Prostate gland (tissue), 2 donors: ENCODE measurements at regions not wholly inside any gene's neighbourhood (a gene's known extent, or its start where the extent isn't known, plus 50 kb on each side); places are given as distances from the start of the nearest gene placed in this dataset.

Experiments
- DNase-seq: peaks from one replicate; pipeline ENCODE4 v3.0.0-alpha.2; 2019; ENCODE audit warnings: low spot score
- H3K27ac ChIP-seq, 2 donors: fragments of 200-600 bp; sonication (generic); 2 replicates each; pipeline ENCODE4 v1.5.1; 2017 to 2019
- H3K27me3 ChIP-seq: fragments of 200-600 bp; sonication (generic); replicated peaks from 2 replicates; pipeline ENCODE4 v1.5.1; 2019; ENCODE audit not compliant: insufficient read depth
- H3K36me3 ChIP-seq, 2 donors: fragments of 200-600 bp; sonication (generic); 1 replicate in 1 of 2; 2 replicates in 1 of 2; pipeline versions ENCODE4 v1.5.1 to v1.8.1; 2017 to 2019
- H3K4me1 ChIP-seq: fragments of 200-600 bp; sonication (generic); replicated peaks from 2 replicates; pipeline ENCODE4 v1.5.1; 2019
- H3K4me3 ChIP-seq, 2 donors: fragments of 200-600 bp; sonication (generic); 2 replicates each; pipeline ENCODE4 v1.5.1; 2017 to 2019
- H3K9me3 ChIP-seq: fragments of 200-600 bp; sonication (generic); 2 replicates; pipeline ENCODE4 v1.5.1; 2017
- POLR2A ChIP-seq: fragments of 450-650 bp; IDR thresholded peaks from one replicate; pipeline ENCODE4 v1.6.1; 2016; ENCODE audit warnings: antibody characterized with exemption, mild to moderate bottlenecking
- POLR2AphosphoS5 ChIP-seq: sonication (generic); formaldehyde crosslinking; IDR thresholded peaks from one replicate; pipeline ENCODE4 v1.6.1; 2017; ENCODE audit warnings: antibody characterized with exemption
- WGBS: methylation state at CpG from one replicate; pipeline ENCODE4 v1.1.5; 2018; 5-methylcytosine and 5-hydroxymethylcytosine counted together
- intact Hi-C: fragments of 100-400 bp; cut with DNase I; formaldehyde crosslinking; loops from one replicate; pipeline ENCODE4 v1.14.2; 2022
- TF ChIP-seq, protein P1 (sequence below), 4 experiments: fragments of 200-600 bp in 2 of 4; fragments of 450-650 bp in 2 of 4; sonication (generic) in 2 of 4; IDR thresholded peaks; 1 replicate in 3 of 4; 2 replicates in 1 of 4; pipeline ENCODE4 v1.5.1; 2016 to 2019; ENCODE audit warnings: antibody characterized with exemption in 4 of 4, mild to moderate bottlenecking in 2 of 4, moderate library complexity in 2 of 4

DNA sequence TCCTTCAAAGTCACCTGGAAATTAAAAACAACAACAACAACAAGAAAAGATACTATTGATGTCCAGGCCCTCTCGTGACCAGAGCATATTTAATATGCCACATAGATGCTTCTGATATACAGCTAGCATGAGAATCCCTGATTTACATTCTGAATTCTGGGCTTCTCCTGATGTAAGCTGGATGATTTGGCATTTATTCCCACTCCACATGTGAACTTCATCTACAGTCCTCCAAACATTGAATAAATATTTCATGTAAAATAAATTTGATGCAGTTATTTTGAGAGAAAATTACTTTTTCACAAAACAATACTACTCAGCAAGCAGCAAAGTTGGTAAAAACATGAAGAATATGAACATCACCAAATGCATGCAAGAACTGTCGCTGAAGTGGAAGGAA is 453.2 kb upstream of the SETBP1 start:
- 93% methylated on average over 2 of the region's 2 CpGs for WGBS
- no peaks in the 10 kb centered on the region for H3K4me1 ChIP-seq

DNA sequence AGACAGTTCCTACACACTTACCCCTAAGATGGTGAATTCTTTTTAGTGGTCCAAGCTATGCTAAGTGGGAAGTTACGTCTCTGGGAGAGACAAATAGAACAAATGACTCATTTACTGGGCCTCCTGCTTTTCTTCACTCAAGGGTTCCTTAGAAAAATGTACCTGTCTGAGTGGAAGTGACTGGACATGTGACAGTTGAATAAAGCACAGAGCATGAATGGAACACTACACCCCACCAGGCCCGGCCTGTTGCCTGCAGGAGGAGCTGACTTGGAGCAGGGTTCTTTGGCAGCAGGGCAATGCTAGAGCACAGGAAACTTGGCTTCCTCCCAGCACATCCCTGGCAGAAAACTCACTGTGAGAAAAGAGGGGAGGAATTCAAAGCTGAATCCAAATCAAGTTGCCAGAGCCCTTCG is 451.0 kb upstream of the SETBP1 start:
- Histone ChIP-seq H3K4me1 (no peaks in the 10 kb centered on the region), H3K27me3 (peaks cover 4% of the 10 kb centered on the region), H3K9me3 (no peaks in the 10 kb centered on the region), H3K4me3 (no peak overlapping the region), H3K36me3 (no peaks in the 10 kb centered on the region), H3K27ac (no peak overlapping the region)
- TF ChIP-seq POLR2AphosphoS5 (peak; percentile 18), POLR2A (no peak)
- DNase-seq = peak; percentile 36
- WGBS = 14% methylated on average over 3 of the region's 3 CpGs
- intact Hi-C loops = no loop called here

More for the DNA sequence above, 453.2 kb upstream of the SETBP1 start:
- no peak for DNase-seq
- TF ChIP-seq POLR2AphosphoS5 = no peak
- TF ChIP-seq, protein P1, sequence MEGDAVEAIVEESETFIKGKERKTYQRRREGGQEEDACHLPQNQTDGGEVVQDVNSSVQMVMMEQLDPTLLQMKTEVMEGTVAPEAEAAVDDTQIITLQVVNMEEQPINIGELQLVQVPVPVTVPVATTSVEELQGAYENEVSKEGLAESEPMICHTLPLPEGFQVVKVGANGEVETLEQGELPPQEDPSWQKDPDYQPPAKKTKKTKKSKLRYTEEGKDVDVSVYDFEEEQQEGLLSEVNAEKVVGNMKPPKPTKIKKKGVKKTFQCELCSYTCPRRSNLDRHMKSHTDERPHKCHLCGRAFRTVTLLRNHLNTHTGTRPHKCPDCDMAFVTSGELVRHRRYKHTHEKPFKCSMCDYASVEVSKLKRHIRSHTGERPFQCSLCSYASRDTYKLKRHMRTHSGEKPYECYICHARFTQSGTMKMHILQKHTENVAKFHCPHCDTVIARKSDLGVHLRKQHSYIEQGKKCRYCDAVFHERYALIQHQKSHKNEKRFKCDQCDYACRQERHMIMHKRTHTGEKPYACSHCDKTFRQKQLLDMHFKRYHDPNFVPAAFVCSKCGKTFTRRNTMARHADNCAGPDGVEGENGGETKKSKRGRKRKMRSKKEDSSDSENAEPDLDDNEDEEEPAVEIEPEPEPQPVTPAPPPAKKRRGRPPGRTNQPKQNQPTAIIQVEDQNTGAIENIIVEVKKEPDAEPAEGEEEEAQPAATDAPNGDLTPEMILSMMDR (IDR thresholded peaks at IDR 0.05) = no peak
- TF ChIP-seq POLR2A = no peak
- intact Hi-C loops = no loop called here
- H3K4me3 ChIP-seq = no peak overlapping the region
- H3K36me3 ChIP-seq = no peaks in the 10 kb centered on the region
- H3K27me3 ChIP-seq = no peaks in the 10 kb centered on the region
- H3K9me3 ChIP-seq = no peaks in the 10 kb centered on the region
- H3K27ac ChIP-seq = no peak overlapping the region

DNA sequence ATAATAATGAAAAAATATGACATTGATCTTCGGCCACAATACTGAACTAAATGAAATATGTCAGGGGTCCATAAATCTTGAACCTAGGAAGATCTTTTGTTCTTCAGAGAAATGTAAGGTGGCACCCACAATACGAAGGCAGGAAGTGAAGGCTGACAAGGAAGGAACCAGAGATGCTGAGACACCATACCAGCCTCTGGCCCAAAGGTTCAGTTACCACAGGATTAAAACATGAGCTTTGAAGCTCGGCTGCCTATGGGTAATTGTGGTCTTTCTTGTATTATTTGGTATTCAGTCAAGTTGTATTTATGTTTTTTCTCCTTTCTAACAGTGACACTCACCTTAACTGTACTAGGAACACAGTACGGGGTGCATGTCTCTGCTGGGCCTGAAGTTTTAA is 448.8 kb upstream of the SETBP1 start:
- WGBS = 81% methylated on average over 4 of the region's 4 CpGs
- Histone ChIP-seq H3K27me3 (peaks cover 4% of the 10 kb centered on the region), H3K36me3 (no peaks in the 10 kb centered on the region), H3K4me1 (no peaks in the 10 kb centered on the region), H3K4me3 (no peak overlapping the region), H3K9me3 (no peaks in the 10 kb centered on the region), H3K27ac (no peak overlapping the region)
- intact Hi-C loops = no loop called here
- TF ChIP-seq POLR2A (no peak), POLR2AphosphoS5 (no peak)
- TF ChIP-seq, protein P1 (IDR thresholded peaks at IDR 0.05) = no peak
- no peak for DNase-seq

DNA sequence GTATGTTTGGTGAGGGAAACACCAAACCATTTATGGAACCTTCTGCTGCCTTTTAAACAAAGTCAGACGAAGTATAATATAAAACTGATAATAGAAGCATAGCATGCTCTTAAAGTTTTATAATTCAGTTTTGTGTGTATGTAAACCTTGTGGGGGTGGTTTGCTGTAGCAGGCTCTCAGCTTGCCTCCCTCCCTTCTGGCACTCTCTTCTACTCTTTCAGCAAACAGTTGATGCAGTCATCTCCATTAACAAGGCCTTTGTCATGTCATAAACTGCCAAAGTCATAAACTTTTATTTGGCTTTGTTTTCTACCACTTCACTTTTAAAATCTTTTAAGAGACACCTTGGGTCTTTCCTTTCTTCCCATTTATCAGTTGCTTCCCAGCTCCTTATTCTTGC is 448.2 kb upstream of the SETBP1 start:
- no peaks in the 10 kb centered on the region for H3K36me3 ChIP-seq
- H3K27me3 ChIP-seq = peaks cover 4% of the 10 kb centered on the region
- intact Hi-C loops = no loop called here
- H3K4me3 ChIP-seq = no peak overlapping the region
- no peaks in the 10 kb centered on the region for H3K9me3 ChIP-seq
- 25% methylated on average over 1 of the region's 1 CpG for WGBS
- H3K4me1 ChIP-seq = no peaks in the 10 kb centered on the region
- H3K27ac ChIP-seq = no peak overlapping the region
- DNase-seq = no peak
- TF ChIP-seq POLR2AphosphoS5 = no peak

DNA sequence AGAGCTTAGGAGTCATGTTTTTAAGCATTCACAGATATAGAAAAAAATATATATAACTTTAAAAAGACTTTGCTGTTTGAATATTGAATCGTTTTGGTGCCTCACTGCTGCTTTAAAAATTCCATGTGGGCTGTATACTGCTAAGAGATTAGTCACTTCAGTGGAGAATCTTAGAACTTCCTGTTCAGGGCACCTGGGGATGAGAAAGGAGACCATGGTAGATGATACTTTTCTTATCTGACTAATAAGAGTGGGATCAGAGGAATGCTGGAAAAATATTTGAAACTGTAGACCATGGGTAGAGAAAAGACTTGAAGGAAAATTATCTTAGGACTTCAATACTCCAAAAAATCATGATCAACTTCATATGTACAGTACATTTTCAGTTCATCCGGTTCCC is 442.2 kb upstream of the SETBP1 start:
- H3K27me3 ChIP-seq = peaks cover 4% of the 10 kb centered on the region
- WGBS = 83% methylated on average over 2 of the region's 2 CpGs
- intact Hi-C loops = no loop called here
- H3K27ac ChIP-seq = no peak overlapping the region
- H3K36me3 ChIP-seq = no peaks in the 10 kb centered on the region
- no peaks in the 10 kb centered on the region for H3K4me1 ChIP-seq
- no peak overlapping the region for H3K4me3 ChIP-seq
- no peak for TF ChIP-seq POLR2A
- TF ChIP-seq POLR2AphosphoS5 = no peak
- TF ChIP-seq, protein P1 (IDR thresholded peaks at IDR 0.05) = no peak
- DNase-seq = no peak
- no peaks in the 10 kb centered on the region for H3K9me3 ChIP-seq

DNA sequence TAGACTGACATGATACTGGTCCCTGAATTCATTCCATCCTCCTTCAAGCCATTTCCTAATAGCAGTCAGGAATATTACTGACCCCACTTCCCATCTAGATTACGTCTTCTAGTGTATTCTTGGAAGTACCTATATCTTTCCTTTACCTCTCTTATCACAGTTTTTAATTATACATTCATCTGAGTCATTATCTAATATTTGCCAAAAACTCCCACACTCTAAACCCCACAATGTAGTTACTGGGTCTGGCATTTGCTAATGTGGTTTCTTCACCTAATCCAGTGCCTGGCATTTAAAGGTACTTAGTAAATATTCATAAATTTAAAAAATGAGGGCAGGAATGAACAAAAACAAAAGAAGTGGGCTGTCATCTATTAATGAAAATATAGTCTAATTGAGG is 441.8 kb upstream of the SETBP1 start:
- TF ChIP-seq POLR2A = no peak
- TF ChIP-seq, protein P1 (IDR thresholded peaks at IDR 0.05) = no peak
- Histone ChIP-seq H3K4me3 (no peak overlapping the region), H3K27ac (no peak overlapping the region), H3K36me3 (no peaks in the 10 kb centered on the region), H3K27me3 (peaks cover 4% of the 10 kb centered on the region), H3K9me3 (no peaks in the 10 kb centered on the region), H3K4me1 (no peaks in the 10 kb centered on the region)
- 92% methylated on average over 1 of the region's 1 CpG for WGBS
- DNase-seq = no peak
- intact Hi-C loops = no loop called here
